ENCODE measurements at regions not wholly inside any gene's neighbourhood (a gene's known extent, or its start where the extent isn't known, plus 50 kb on each side); places are given as distances from the start of the nearest gene placed in this dataset.

- no peak overlapping the region for H3K4me3 ChIP-seq (ENCODE audit: low read depth, low read length)
- no peak for TF ChIP-seq CTCF (IDR thresholded peaks at IDR 0.05; ENCODE audit: low read depth, low read length)
These were observed 67.6 kb downstream of the NMUR2 start for GRCh38 chr5:152337484-152337883.

DNA sequence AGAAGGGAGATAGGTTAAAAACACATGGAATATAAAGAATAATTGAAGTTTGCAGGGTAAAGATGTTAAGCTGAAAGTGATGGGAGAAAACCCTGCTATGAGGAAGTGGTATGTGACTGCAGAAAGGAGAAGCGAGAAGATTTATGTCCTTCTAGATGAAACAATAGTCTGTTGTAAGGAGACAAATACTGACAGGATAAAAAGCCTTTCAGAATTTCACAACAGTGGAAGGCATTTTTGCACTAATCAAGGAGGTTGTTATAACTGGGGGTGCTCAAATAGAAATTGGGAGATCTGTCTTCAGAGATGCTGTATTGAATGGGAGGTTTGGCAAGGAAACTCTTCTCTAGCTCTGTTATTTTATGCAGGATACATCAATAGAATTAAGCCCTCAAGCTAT lies 69.6 kb downstream of the NMUR2 start:
- H3K4me3 ChIP-seq (ENCODE audit: low read depth, low read length), result no peak overlapping the region
- TF ChIP-seq CTCF (IDR thresholded peaks at IDR 0.05; ENCODE audit: low read depth, low read length), result no peak

GRCh38 chr5:152332716-152333460 lies 72.2 kb downstream of the NMUR2 start:
- H3K4me3 ChIP-seq (ENCODE audit: low read depth, low read length), result no peak overlapping the region
- no peak for TF ChIP-seq CTCF (IDR thresholded peaks at IDR 0.05; ENCODE audit: low read depth, low read length)

GRCh38 chr5:152331718-152332117 lies 73.4 kb downstream of the NMUR2 start:
- no peak overlapping the region for H3K4me3 ChIP-seq (ENCODE audit: low read depth, low read length)
- no peak for TF ChIP-seq CTCF (IDR thresholded peaks at IDR 0.05; ENCODE audit: low read depth, low read length)

DNA sequence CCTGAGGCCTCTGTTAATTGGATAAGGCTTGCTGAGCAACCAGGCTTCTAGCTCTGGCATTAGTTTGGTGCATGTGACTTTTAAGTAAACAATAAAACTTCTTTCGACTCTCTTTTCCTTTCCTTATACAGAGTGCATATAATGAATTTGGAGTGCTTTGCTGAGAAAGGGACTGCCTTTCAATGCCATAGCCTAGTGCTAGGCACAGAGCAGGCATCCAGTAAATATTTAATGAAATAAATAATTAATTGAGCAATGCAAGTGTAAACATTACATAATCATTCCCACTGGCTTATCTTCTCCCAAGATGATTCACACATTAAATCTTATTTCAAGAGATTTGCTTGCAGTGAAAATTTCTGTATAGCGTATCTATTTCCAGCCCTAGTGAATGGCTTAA lies 74.1 kb downstream of the NMUR2 start:
- TF ChIP-seq CTCF (IDR thresholded peaks at IDR 0.05; ENCODE audit: low read depth, low read length), result no peak
- no peak overlapping the region for H3K4me3 ChIP-seq (ENCODE audit: low read depth, low read length)

DNA sequence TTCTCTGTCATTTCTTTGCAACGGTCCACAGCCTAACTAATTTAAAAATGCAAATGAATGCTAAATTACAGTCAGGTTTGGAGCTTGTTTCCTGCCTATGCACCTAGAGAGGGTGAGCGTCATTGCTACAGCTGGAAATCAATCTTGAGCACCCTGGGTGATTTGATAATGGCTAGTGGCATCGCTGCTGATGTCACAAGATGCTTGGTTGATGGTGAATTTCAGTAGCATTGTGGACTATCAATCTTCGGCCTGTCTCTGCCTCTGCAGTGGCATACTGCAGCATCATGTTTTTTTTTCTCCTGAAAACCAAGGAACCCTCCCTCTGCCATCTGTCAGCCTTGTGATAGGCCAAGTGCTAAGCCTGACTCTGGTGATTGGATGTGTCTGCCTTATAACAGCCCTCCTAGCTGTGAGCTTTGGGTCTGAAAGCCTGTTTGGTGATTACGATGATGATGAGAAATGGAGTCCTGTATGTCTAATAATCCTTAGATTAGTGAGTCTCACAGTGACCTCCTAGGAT lies 75.3 kb downstream of the NMUR2 start:
- no peak for TF ChIP-seq CTCF (IDR thresholded peaks at IDR 0.05; ENCODE audit: low read depth, low read length)
- H3K4me3 ChIP-seq (ENCODE audit: low read depth, low read length), result no peak overlapping the region

DNA sequence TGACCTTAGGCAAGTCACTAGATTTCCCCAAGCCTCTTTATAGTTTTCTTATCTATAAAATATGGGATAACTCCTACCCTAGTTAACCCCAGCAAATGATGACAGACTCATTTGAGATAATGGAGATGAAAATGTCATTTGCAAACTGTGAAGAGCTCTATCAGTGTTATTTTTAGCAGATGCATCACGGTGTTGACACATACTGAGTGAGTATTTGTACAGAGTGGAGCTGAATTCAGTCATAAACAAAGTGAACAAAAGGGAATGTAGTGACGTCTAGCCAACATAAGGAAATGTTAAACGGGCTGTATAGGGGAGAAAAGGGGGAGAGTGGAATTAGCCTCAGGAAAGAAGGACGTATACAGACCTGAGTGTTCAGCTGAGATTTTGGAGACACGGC lies 75.9 kb downstream of the NMUR2 start:
- no peak for TF ChIP-seq CTCF (IDR thresholded peaks at IDR 0.05; ENCODE audit: low read depth, low read length)
- no peak overlapping the region for H3K4me3 ChIP-seq (ENCODE audit: low read depth, low read length)
